Left lung (tissue), 4 donors: ENCODE measurements at regions not wholly inside any gene's neighbourhood (a gene's known extent, or its start where the extent isn't known, plus 50 kb on each side); places are given as distances from the start of the nearest gene placed in this dataset.

ENCODE experiments used
- ATAC-seq: fragments of 200-7000 bp; cut with Tn5 transposase; one replicate; pipeline ENCODE4 v1.9.1; 2020; ENCODE audit warnings: moderate library complexity
- DNase-seq, 4 donors: peaks; one replicate each; pipeline ENCODE4 v3.0.0-alpha.2; 2013 to 2020
- H3K27ac ChIP-seq, 2 donors: fragments of 200-600 bp; sonication (generic) in 1 of 2; one replicate each; pipeline versions ENCODE4 v1.5.0 to v1.8.0; 2020 to 2021
- H3K27me3 ChIP-seq, 2 donors: fragments of 200-600 bp; sonication (generic) in 1 of 2; one replicate each; pipeline versions ENCODE4 v1.5.0 to v1.8.0; 2020 to 2021
- H3K36me3 ChIP-seq, 2 donors: fragments of 200-600 bp; sonication (generic) in 1 of 2; one replicate each; pipeline versions ENCODE4 v1.5.0 to v1.8.0; 2020 to 2021
- H3K4me1 ChIP-seq, 2 donors: fragments of 200-600 bp; one replicate each; pipeline ENCODE4 v1.8.0; 2021
- H3K4me3 ChIP-seq, 2 donors: fragments of 200-600 bp; sonication (generic) in 1 of 2; one replicate each; pipeline versions ENCODE4 v1.5.0 to v1.8.0; 2020 to 2021; ENCODE audit warnings: mild to moderate bottlenecking in 1 of 2
- H3K9me3 ChIP-seq, 2 donors: fragments of 200-600 bp; sonication (generic) in 1 of 2; one replicate each; pipeline versions ENCODE4 v1.5.0 to v1.8.0; 2020 to 2021
- intact Hi-C, 2 donors: fragments of 100-400 bp; cut with DNase I; formaldehyde crosslinking; loops; one replicate each; pipeline versions ENCODE4 v1.11.2 to v1.14.2; 2022
- TF ChIP-seq, protein P1 (sequence below), 2 donors: fragments of 200-600 bp; sonication (generic) in 1 of 2; IDR thresholded peaks; one replicate each; pipeline versions ENCODE4 v1.5.0 to v1.8.0; 2021; ENCODE audit warnings: antibody characterized with exemption in 2 of 2
- donor health status: DM: no; HTN: yes; CAD: no.
- donor health status: DM: no; HTN: no; CAD: no.

DNA sequence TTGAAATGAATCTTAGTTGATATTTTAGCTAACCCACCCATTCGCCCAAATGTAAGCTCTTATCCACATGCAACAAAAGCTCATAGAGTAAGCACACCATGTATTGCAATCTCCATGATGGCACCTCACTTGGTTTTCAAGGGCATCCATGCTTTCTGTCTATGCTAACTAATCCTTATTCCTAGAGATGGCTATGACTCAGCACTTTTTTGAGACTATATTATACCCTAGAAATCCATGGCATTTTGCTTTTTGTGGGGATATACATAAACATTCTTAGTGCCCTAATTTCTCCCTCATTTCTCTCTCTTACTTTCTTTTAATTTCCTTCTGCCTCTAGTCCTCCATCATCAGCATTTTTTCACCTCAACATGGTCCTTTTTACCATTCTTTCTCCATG lies 168.5 kb upstream of the STT3B start:
- intact Hi-C loops, result no loop called here
- DNase-seq, result no peak
- no peaks in the 10 kb centered on the region for H3K36me3 ChIP-seq
- no peak for ATAC-seq
- H3K27ac ChIP-seq, result no peak overlapping the region
- no peak overlapping the region for H3K4me3 ChIP-seq
- no peaks in the 10 kb centered on the region for H3K9me3 ChIP-seq
- H3K4me1 ChIP-seq, result no peaks in the 10 kb centered on the region
- TF ChIP-seq, protein P1, sequence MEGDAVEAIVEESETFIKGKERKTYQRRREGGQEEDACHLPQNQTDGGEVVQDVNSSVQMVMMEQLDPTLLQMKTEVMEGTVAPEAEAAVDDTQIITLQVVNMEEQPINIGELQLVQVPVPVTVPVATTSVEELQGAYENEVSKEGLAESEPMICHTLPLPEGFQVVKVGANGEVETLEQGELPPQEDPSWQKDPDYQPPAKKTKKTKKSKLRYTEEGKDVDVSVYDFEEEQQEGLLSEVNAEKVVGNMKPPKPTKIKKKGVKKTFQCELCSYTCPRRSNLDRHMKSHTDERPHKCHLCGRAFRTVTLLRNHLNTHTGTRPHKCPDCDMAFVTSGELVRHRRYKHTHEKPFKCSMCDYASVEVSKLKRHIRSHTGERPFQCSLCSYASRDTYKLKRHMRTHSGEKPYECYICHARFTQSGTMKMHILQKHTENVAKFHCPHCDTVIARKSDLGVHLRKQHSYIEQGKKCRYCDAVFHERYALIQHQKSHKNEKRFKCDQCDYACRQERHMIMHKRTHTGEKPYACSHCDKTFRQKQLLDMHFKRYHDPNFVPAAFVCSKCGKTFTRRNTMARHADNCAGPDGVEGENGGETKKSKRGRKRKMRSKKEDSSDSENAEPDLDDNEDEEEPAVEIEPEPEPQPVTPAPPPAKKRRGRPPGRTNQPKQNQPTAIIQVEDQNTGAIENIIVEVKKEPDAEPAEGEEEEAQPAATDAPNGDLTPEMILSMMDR (IDR thresholded peaks at IDR 0.05), result no peak
- H3K27me3 ChIP-seq, result no peaks in the 10 kb centered on the region

DNA sequence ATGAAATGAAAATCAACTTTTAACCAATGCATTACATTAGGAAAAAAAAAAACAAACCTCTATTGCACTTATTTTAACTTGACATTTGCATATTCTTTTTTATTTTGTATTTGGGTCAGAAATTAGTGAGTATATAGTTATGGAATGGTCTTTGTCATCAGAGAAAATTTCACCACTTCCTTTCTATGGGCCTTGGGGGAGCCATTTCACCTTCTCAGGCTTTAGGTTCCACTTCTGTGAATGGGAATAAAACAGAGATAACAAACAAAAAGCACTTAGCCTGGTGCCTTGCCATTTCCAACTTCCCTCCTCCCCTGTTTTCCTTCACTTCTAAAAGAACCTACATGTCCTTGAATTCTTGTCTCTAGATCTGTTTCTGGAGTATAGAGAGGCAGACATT lies 168.0 kb upstream of the STT3B start:
- no peak for ATAC-seq
- intact Hi-C loops, result no loop called here

DNA sequence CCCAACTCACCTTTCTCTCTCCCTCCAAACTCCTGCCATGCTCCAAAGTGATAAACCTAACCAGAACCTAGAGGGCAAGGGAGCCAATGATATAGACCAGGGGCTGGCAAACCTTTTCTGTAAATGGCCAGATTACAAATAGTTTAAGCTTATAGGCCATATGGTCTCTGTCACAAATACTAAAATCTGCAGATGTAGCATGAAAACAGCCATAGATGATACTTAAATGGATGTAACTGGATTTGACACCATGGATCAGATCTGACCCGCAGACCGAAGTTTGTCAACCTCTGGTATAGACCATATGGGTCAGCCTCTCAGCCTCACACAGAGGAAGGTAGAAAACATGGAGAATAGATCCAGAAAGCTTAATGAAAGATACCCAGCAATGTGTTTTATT lies 165.2 kb upstream of the STT3B start:
- Histone ChIP-seq H3K4me1 (peaks cover 6 to 8% of the 10 kb centered on the region in 2 donors), H3K36me3 (no peaks in the 10 kb centered on the region), H3K4me3 (no peak overlapping the region), H3K9me3 (no peaks in the 10 kb centered on the region), H3K27ac (no peak overlapping the region), H3K27me3 (no peaks in the 10 kb centered on the region)
- TF ChIP-seq, protein P1 (IDR thresholded peaks at IDR 0.05), result no peak
- intact Hi-C loops, result no loop called here
- DNase-seq (no peak), ATAC-seq (no peak)

More for the DNA sequence above, 168.0 kb upstream of the STT3B start:
- no peak overlapping the region for H3K4me3 ChIP-seq
- no peaks in the 10 kb centered on the region for H3K36me3 ChIP-seq
- no peak overlapping the region for H3K27ac ChIP-seq
- H3K9me3 ChIP-seq, result no peaks in the 10 kb centered on the region
- peaks cover 0 to under 1% of the 10 kb centered on the region in 2 donors for H3K4me1 ChIP-seq
- no peaks in the 10 kb centered on the region for H3K27me3 ChIP-seq
- TF ChIP-seq, protein P1 (IDR thresholded peaks at IDR 0.05), result no peak
- DNase-seq, result no peak

DNA sequence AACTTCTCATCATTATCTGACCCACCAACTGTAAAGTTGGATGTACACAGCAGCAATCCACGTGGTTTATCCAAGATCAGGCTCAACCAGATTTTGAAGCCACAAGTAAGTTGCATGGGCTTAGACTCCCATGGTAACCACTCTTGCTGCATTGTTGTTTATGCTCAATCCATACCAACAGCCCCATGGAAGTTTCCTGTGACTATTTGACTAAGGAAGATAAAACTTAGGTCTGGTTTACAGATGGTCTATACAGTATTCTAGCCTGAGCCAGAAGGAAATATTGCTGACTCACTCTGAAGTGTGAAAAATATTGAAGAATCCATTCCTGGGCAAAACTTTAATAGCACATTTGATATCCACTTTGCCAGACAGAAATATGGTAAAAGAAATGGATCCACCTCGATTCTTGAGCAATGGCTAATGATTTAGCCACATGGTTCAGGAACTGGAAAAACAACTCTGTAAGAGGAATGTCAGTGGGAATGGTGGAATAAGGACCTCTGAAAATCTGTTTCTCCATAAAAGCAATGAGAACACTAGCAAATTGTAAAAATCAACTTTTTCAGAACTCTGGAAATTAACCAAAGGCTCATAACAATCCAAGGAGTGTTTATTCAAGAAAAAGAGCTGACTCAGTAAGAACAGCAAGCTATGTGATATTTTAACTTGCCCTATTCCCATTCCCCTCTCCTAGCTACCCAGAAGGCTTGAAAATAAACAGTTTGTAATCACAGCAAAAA lies 162.9 kb upstream of the STT3B start:
- no peaks in the 10 kb centered on the region for H3K27me3 ChIP-seq
- peaks cover 6 to 8% of the 10 kb centered on the region in 2 donors for H3K4me1 ChIP-seq
- H3K9me3 ChIP-seq, result no peaks in the 10 kb centered on the region
- DNase-seq (no peak), ATAC-seq (peak; percentile 64)
- H3K27ac ChIP-seq, result peak overlapping the region; percentile 24 to 61
- TF ChIP-seq, protein P1 (IDR thresholded peaks at IDR 0.05), result no peak
- no peaks in the 10 kb centered on the region for H3K36me3 ChIP-seq
- intact Hi-C loops, result no loop called here
- H3K4me3 ChIP-seq, result no peak overlapping the region

DNA sequence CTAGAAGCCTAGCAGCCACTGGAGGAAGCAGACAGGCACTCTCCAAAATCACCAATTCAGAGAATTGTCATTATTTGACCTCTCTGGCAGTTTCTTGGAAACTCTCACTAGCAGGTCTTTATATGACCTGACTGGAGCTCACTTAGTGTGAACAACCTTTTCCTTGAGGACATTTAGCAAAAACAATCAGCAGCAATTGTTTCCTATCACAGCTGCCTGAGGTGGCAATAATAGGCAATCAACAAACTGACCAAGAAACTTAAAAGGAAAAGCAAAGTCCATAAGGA lies 162.4 kb upstream of the STT3B start:
- no peaks in the 10 kb centered on the region for H3K9me3 ChIP-seq
- no peaks in the 10 kb centered on the region for H3K27me3 ChIP-seq
- intact Hi-C loops, result no loop called here
- DNase-seq, result no peak
- no peak overlapping the region for H3K4me3 ChIP-seq
- no peaks in the 10 kb centered on the region for H3K36me3 ChIP-seq
- peak overlapping the region; percentile 24 to 61 for H3K27ac ChIP-seq
- TF ChIP-seq, protein P1 (IDR thresholded peaks at IDR 0.05), result no peak
- H3K4me1 ChIP-seq, result peaks cover 6 to 8% of the 10 kb centered on the region in 2 donors
- no peak for ATAC-seq
